HEK293 (cell line): ENCODE measurements at regions not wholly inside any gene's neighbourhood (a gene's known extent, or its start where the extent isn't known, plus 50 kb on each side); places are given as distances from the start of the nearest gene placed in this dataset.

ENCODE experiments used
- CTCF ChIA-PET: fragments of 350-600 bp; formaldehyde crosslinking; extraction: SDS; loops from one replicate; lab custom pipeline; 2021; ENCODE audit warnings: antibody characterized with exemption; lab: Yijun Ruan, JAX
- POLR2A ChIA-PET: fragments of 300-600 bp; formaldehyde crosslinking; extraction: SDS; loops from one replicate; lab custom pipeline; 2020; ENCODE audit warnings: antibody characterized with exemption, inconsistent platforms; lab: Yijun Ruan, JAX
- H3K27ac ChIP-seq: fragments of 200-500 bp; sonication (Bioruptor generic); 2 replicates; pipeline ENCODE4 v1.5.1; 2014; ENCODE audit warnings: low read depth, low read length, control low read depth, inconsistent platforms; ENCODE audit errors: extremely low read depth
- H3K36me3 ChIP-seq, 2 experiments: fragments of 200-500 bp in 1 of 2; sonication (Bioruptor generic) in 1 of 2; 1 replicate in 1 of 2; 2 replicates in 1 of 2; pipeline ENCODE4 v1.5.1; 2014 to 2017; ENCODE audit warnings: inconsistent platforms in 2 of 2, low read length in 2 of 2; ENCODE audit not compliant: control insufficient read depth in 2 of 2, insufficient read depth in 1 of 2
- H3K4me1 ChIP-seq: fragments of 200-500 bp; sonication (Bioruptor generic); 2 replicates; pipeline ENCODE4 v1.5.1; 2014; ENCODE audit warnings: mild to moderate bottlenecking, low read length, inconsistent platforms; ENCODE audit not compliant: control insufficient read depth, insufficient read depth
- H3K4me3 ChIP-seq: 2 replicates; pipeline ENCODE4 v1.5.1; 2011; ENCODE audit warnings: low read depth, mild to moderate bottlenecking, control low read depth, low read length, moderate library complexity
- H3K9me3 ChIP-seq: fragments of 200-500 bp; sonication (Bioruptor generic); 2 replicates; pipeline ENCODE4 v1.5.1; 2014; ENCODE audit warnings: low read depth, low read length, inconsistent platforms; ENCODE audit not compliant: control insufficient read depth, insufficient read depth
- AEBP2 ChIP-seq: fragments of 450-650 bp; formaldehyde crosslinking; IDR thresholded peaks from 2 replicates; pipeline ENCODE4 v1.5.1; 2016; ENCODE audit warnings: missing biosample characterization, missing genetic modification characterization, borderline replicate concordance
- EGR2 ChIP-seq: fragments of 450-650 bp; formaldehyde crosslinking; IDR thresholded peaks from 2 replicates; pipeline ENCODE4 v1.5.1; 2016; ENCODE audit warnings: low read depth, missing biosample characterization, missing genetic modification characterization
- PBX3 ChIP-seq: sonication (generic); formaldehyde crosslinking; IDR thresholded peaks from 2 replicates; pipeline ENCODE4 v1.8.1; 2022; ENCODE audit warnings: mild to moderate bottlenecking, moderate library complexity, missing genetic modification reagents
- SCRT1 ChIP-seq: fragments of 450-650 bp; formaldehyde crosslinking; IDR thresholded peaks from 2 replicates; pipeline ENCODE4 v1.5.1; 2016; ENCODE audit warnings: missing biosample characterization, missing genetic modification characterization, borderline replicate concordance
- SETDB1 ChIP-seq: IDR thresholded peaks from one replicate; pipeline ENCODE4 v1.6.1; 2017; ENCODE audit warnings: mild to moderate bottlenecking, low read length, moderate library complexity, mixed read lengths; ENCODE audit not compliant: insufficient read length
- TRIM28 ChIP-seq: IDR thresholded peaks from 2 replicates; pipeline ENCODE4 v1.6.1; 2011; ENCODE audit warnings: low read length, control low read depth, borderline replicate concordance
- ZFP3 ChIP-seq: fragments of 450-650 bp; formaldehyde crosslinking; IDR thresholded peaks from 2 replicates; pipeline ENCODE4 v1.5.1; 2016; ENCODE audit warnings: low read depth, missing biosample characterization, missing genetic modification characterization
- ZNF114 ChIP-seq: fragments of 450-650 bp; formaldehyde crosslinking; IDR thresholded peaks from 2 replicates; pipeline ENCODE4 v1.5.0; 2017; ENCODE audit warnings: missing biosample characterization, missing genetic modification characterization
- ZNF19 ChIP-seq: fragments of 450-650 bp; formaldehyde crosslinking; IDR thresholded peaks from 2 replicates; pipeline ENCODE4; 2016; ENCODE audit warnings: missing biosample characterization, missing genetic modification characterization, low read depth
- ZNF24 ChIP-seq: fragments of 450-650 bp; formaldehyde crosslinking; IDR thresholded peaks from 2 replicates; pipeline ENCODE4 v1.5.1; 2016; ENCODE audit warnings: missing biosample characterization, missing genetic modification characterization
- ZNF280C ChIP-seq: fragments of 450-650 bp; formaldehyde crosslinking; IDR thresholded peaks from 2 replicates; pipeline ENCODE4 v1.5.1; 2016; ENCODE audit warnings: missing biosample characterization, missing genetic modification characterization
- ZNF302 ChIP-seq: fragments of 450-650 bp; formaldehyde crosslinking; IDR thresholded peaks from 2 replicates; pipeline ENCODE4 v1.5.1; 2016; ENCODE audit warnings: missing biosample characterization, missing genetic modification characterization, low read depth
- ZNF423 ChIP-seq: fragments of 450-650 bp; formaldehyde crosslinking; IDR thresholded peaks from 2 replicates; pipeline ENCODE4 v1.5.1; 2016; ENCODE audit warnings: missing biosample characterization, missing genetic modification characterization
- ZNF529 ChIP-seq: fragments of 450-650 bp; formaldehyde crosslinking; IDR thresholded peaks from 2 replicates; pipeline ENCODE4 v1.5.1; 2017; ENCODE audit warnings: missing genetic modification characterization, missing biosample characterization; ENCODE audit not compliant: insufficient replicate concordance
- ZNF530 ChIP-seq: fragments of 450-650 bp; formaldehyde crosslinking; IDR thresholded peaks from 2 replicates; pipeline ENCODE4 v1.5.1; 2016; ENCODE audit warnings: low read depth, missing biosample characterization, missing genetic modification characterization
- ZNF677 ChIP-seq: fragments of 450-650 bp; IDR thresholded peaks from 2 replicates; pipeline ENCODE4 v1.5.0; 2018; ENCODE audit warnings: missing biosample characterization, mild to moderate bottlenecking, missing genetic modification characterization, moderate library complexity
- ZNF692 ChIP-seq: fragments of 450-650 bp; formaldehyde crosslinking; IDR thresholded peaks from 2 replicates; pipeline ENCODE4 v1.5.1; 2016; ENCODE audit warnings: missing biosample characterization, missing genetic modification characterization
- ZNF707 ChIP-seq: fragments of 450-650 bp; formaldehyde crosslinking; IDR thresholded peaks from 2 replicates; pipeline ENCODE4 v1.5.1; 2016; ENCODE audit warnings: missing biosample characterization, missing genetic modification characterization
- ZNF837 ChIP-seq: fragments of 450-650 bp; formaldehyde crosslinking; IDR thresholded peaks from 2 replicates; pipeline ENCODE4 v1.5.1; 2016; ENCODE audit warnings: missing biosample characterization, missing genetic modification characterization

GRCh38 chr13:64339373-64340063 is 2890.6 kb downstream of the PCDH9 start (continued):
- no peak for TF ChIP-seq ZNF677

GRCh38 chr13:64338671-64339070 is 2891.5 kb downstream of the PCDH9 start:
- POLR2A ChIA-PET, result no interaction called here
- TF ChIP-seq PBX3 (CRISPR knock-in tag) (no peak), ZNF423 (no peak), ZFP3 (tag by site-specific recombination) (no peak), ZNF24 (tag by site-specific recombination) (no peak), ZNF530 (tag by site-specific recombination) (no peak), ZNF529 (tag by site-specific recombination) (no peak)
- no peaks in the 10 kb centered on the region for H3K36me3 ChIP-seq

GRCh38 chr13:64333888-64334287 is 2896.2 kb downstream of the PCDH9 start:
- H3K4me3 ChIP-seq, result no peak overlapping the region
- no peaks in the 10 kb centered on the region for H3K9me3 ChIP-seq
- POLR2A ChIA-PET, result no interaction called here
- H3K4me1 ChIP-seq, result no peaks in the 10 kb centered on the region
- peak; percentile 88 for TF ChIP-seq SETDB1
- no peak for TF ChIP-seq SCRT1 (tag by site-specific recombination)
- peak; percentile 96; the same call in 1 of the 2 replicates for TF ChIP-seq TRIM28
- H3K27ac ChIP-seq, result no peak overlapping the region
- H3K36me3 ChIP-seq, result no peaks in the 10 kb centered on the region
- CTCF ChIA-PET, result no interaction called here

More at GRCh38 chr13:64338671-64339070, 2891.5 kb downstream of the PCDH9 start:
- Histone ChIP-seq H3K4me3 (no peak overlapping the region), H3K9me3 (no peaks in the 10 kb centered on the region), H3K4me1 (no peaks in the 10 kb centered on the region), H3K27ac (no peak overlapping the region)
- CTCF ChIA-PET, result interaction anchor here (0.6 kb wide), 1 partner anchor 1429 kb away, joined by 3 read pairs; no protein-coding TSS in a partner anchor

GRCh38 chr13:64332048-64332447 is 2898.1 kb downstream of the PCDH9 start:
- Histone ChIP-seq H3K36me3 (no peaks in the 10 kb centered on the region), H3K4me1 (no peaks in the 10 kb centered on the region), H3K27ac (no peak overlapping the region), H3K9me3 (no peaks in the 10 kb centered on the region), H3K4me3 (no peak overlapping the region)
- ChIA-PET CTCF (no interaction called here), POLR2A (no interaction called here)
- no peak for TF ChIP-seq ZNF114 (tag by site-specific recombination)

GRCh38 chr13:64327505-64328194 is 2902.5 kb downstream of the PCDH9 start:
- Histone ChIP-seq H3K9me3 (no peaks in the 10 kb centered on the region), H3K4me3 (no peak overlapping the region), H3K4me1 (no peaks in the 10 kb centered on the region)
- ChIA-PET CTCF (no interaction called here), POLR2A (no interaction called here)
- TF ChIP-seq ZNF280C (tag by site-specific recombination) (no peak), ZNF692 (tag by site-specific recombination) (no peak), ZNF302 (tag by site-specific recombination) (no peak), EGR2 (tag by site-specific recombination) (no peak), AEBP2 (tag by site-specific recombination) (no peak), ZNF19 (tag by site-specific recombination) (no peak), ZNF707 (tag by site-specific recombination) (no peak), ZNF837 (tag by site-specific recombination) (no peak)
- TF ChIP-seq, all 188 proteins: peak for 0
- Histone ChIP-seq H3K36me3 (no peaks in the 10 kb centered on the region), H3K27ac (no peak overlapping the region)
